HFFc6 (cell line): ENCODE measurements at regions not wholly inside any gene's neighbourhood (a gene's known extent, or its start where the extent isn't known, plus 50 kb on each side); places are given as distances from the start of the nearest gene placed in this dataset.
"Not testable (repeated sequence)": the region's sequence is repeated elsewhere in the genome, so short reads cannot be mapped to it uniquely, and the experiment has no call there.

Source experiments
- DNase-seq: peaks from one replicate; pipeline ENCODE4 v3.0.0-alpha.2; 2018
- H3K27ac Mint-ChIP-seq: 2 replicates; pipeline ENCODE4 v1.8.0; 2020; ENCODE audit warnings: mild to moderate bottlenecking, mixed read lengths
- H3K27me3 Mint-ChIP-seq: 2 replicates; pipeline ENCODE4 v1.8.0; 2021; ENCODE audit warnings: mild to moderate bottlenecking, moderate library complexity, mixed read lengths; ENCODE audit not compliant: insufficient read depth
- H3K36me3 Mint-ChIP-seq: 2 replicates; pipeline ENCODE4 v1.8.0; 2021; ENCODE audit warnings: low read depth, mixed read lengths
- H3K4me1 Mint-ChIP-seq: 2 replicates; pipeline ENCODE4 v1.8.0; 2020; ENCODE audit warnings: low read depth, mixed read lengths
- H3K4me3 Mint-ChIP-seq: 2 replicates; pipeline ENCODE4 v1.8.0; 2020; ENCODE audit warnings: mild to moderate bottlenecking, moderate library complexity, mixed read lengths
- H3K9me3 Mint-ChIP-seq: 2 replicates; pipeline ENCODE4 v1.8.0; 2020; ENCODE audit warnings: mild to moderate bottlenecking, mixed read lengths
- TF ChIP-seq, protein P1 (sequence below): fragments of 200-600 bp; sonication (generic); IDR thresholded peaks from 2 replicates; pipeline ENCODE4 v1.5.0; 2021; ENCODE audit warnings: antibody characterized with exemption, mild to moderate bottlenecking

DNA sequence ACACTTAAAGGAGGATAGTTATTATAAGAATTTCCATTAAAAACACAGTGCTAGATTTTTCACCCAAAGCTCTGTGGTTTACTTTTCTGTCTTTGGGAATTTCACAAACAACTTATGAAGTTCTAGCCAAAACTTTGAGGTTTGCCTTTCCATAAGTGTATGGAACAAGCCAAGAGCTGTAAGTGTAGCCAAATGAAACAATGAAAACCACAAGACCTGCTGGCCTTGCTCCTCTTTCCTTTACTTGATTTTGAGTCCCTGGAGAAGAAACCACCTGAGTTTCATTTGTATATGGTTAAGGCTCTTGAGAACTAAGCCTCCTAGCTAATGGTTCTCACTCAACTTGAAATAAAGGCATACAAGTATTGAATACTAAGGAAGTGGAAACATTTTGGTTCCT lies 365.3 kb upstream of the EPHA3 start:
- Mint-ChIP-seq H3K27me3 (no peaks in the 10 kb centered on the region; the same call in 1 of the 2 replicates), H3K4me1 (no peaks in the 10 kb centered on the region), H3K27ac (no peak overlapping the region), H3K36me3 (no peaks in the 10 kb centered on the region), H3K4me3 (no peak overlapping the region), H3K9me3 (peaks cover 9% of the 10 kb centered on the region)
- TF ChIP-seq, protein P1, sequence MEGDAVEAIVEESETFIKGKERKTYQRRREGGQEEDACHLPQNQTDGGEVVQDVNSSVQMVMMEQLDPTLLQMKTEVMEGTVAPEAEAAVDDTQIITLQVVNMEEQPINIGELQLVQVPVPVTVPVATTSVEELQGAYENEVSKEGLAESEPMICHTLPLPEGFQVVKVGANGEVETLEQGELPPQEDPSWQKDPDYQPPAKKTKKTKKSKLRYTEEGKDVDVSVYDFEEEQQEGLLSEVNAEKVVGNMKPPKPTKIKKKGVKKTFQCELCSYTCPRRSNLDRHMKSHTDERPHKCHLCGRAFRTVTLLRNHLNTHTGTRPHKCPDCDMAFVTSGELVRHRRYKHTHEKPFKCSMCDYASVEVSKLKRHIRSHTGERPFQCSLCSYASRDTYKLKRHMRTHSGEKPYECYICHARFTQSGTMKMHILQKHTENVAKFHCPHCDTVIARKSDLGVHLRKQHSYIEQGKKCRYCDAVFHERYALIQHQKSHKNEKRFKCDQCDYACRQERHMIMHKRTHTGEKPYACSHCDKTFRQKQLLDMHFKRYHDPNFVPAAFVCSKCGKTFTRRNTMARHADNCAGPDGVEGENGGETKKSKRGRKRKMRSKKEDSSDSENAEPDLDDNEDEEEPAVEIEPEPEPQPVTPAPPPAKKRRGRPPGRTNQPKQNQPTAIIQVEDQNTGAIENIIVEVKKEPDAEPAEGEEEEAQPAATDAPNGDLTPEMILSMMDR = no peak
- no peak for DNase-seq

DNA sequence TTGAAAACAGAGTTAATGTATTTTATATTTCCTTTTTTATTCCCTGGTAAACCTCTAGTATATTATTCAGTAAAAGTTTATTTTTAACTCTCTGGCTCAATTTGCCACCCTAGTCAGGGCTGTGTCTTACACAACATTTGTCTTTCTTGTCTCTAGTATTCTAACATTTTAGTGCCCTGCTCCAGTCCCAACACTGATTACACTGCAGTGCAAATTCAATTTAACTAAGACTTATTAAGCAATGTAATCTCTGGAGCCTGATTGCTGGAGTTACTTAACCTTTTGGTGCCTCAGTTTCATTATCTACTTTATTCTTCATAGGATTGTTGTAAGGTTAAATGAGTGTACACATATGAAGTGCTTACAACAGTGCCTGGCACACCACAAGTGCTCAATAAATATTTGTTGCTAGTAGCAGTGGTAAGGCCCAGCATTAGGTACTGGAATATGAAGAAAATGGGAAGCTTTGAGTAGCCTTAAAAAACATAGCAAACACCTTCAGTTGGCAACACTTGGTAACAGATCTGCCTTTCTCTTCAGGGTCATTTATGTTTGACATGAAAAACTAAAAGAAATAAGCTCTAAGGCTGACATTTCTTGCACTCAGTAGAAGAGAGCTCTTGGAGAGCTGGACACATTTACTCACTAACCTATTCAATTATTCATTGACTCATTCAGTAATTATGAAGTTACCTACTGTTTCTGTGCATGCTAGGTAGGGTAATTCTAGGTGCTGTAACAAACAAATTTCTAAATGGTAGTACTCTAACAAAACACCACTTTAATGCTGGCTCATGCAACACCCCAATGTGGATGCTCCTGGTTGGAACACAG lies 364.5 kb upstream of the EPHA3 start:
- Mint-ChIP-seq H3K27me3 (no peaks in the 10 kb centered on the region; the same call in 1 of the 2 replicates), H3K4me3 (no peak overlapping the region), H3K4me1 (no peaks in the 10 kb centered on the region), H3K27ac (no peak overlapping the region), H3K36me3 (no peaks in the 10 kb centered on the region), H3K9me3 (peaks cover 9% of the 10 kb centered on the region)
- DNase-seq = no peak
- TF ChIP-seq, protein P1 = no peak

DNA sequence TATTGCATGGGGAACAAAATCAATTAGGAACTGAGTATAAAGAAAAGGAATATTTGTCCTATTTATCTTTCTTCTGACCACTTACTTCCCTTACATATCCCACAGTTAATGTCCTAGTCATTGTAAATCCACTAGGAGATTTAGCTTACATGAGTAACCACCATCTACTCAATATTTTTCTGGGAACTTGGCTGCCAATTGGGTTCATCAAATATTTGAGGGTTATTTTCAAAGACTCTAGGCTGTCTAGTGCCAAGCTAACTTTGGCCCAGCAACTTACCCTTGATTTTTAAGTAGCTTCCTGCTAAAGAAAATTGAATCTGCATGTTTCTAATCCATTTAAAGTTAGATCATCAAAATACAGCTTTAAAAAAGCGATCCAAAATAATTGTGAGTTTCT lies 362.5 kb upstream of the EPHA3 start:
- H3K27me3 Mint-ChIP-seq = no peaks in the 10 kb centered on the region
- H3K4me3 Mint-ChIP-seq = no peak overlapping the region
- TF ChIP-seq, protein P1 = no peak
- no peaks in the 10 kb centered on the region for H3K36me3 Mint-ChIP-seq
- H3K9me3 Mint-ChIP-seq = peaks cover 16% of the 10 kb centered on the region
- no peak overlapping the region for H3K27ac Mint-ChIP-seq
- DNase-seq = no peak
- no peaks in the 10 kb centered on the region for H3K4me1 Mint-ChIP-seq

DNA sequence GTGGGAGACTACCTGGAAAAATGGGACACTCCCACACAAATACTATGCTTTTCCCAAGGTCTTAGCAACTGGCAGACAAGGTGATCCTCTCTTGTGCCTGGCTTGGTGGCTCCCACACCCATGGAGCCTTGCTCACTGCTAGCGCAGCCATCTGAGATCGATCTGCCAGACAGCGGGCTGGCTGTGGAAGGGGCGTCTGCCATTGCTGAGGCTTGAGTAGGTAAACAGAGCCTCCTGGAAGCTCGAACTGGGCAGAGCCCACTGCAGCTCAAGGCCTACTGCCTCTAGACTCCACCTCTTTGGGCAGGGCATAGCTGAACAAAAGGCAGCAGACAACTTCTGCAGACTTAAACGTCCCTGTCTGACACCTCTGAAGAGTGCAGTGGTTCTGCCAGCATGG lies 360.3 kb upstream of the EPHA3 start:
- H3K9me3 Mint-ChIP-seq = peaks cover 11% of the 10 kb centered on the region
- not testable (repeated sequence) for H3K27ac Mint-ChIP-seq, DNase-seq, H3K36me3 Mint-ChIP-seq, H3K4me1 Mint-ChIP-seq, H3K27me3 Mint-ChIP-seq, H3K4me3 Mint-ChIP-seq

DNA sequence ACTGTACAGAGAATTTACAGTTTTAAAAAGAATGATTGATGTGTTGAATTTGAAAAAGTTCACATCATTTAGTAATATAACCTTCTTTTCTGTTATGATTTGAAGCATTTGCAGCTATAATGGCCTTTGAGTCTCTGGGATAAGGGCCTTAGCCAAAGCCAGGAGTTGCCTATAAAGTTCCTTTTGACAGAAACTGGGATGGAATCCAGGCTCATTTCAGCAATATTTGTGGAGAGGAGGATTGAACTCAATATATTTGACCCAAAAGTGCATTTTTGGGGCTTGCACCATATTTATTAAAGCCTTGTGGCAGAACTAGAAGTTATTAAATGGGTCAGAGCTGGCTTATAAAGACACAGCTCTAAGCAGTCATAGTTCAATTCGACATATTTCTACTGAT lies 348.7 kb upstream of the EPHA3 start:
- no peaks in the 10 kb centered on the region for H3K27me3 Mint-ChIP-seq
- H3K4me3 Mint-ChIP-seq = no peak overlapping the region
- TF ChIP-seq, protein P1 = no peak
- H3K9me3 Mint-ChIP-seq = peaks cover 4% of the 10 kb centered on the region; the same call in 1 of the 2 replicates
- DNase-seq = no peak
- no peaks in the 10 kb centered on the region for H3K36me3 Mint-ChIP-seq
- no peak overlapping the region for H3K27ac Mint-ChIP-seq
- H3K4me1 Mint-ChIP-seq = no peaks in the 10 kb centered on the region

DNA sequence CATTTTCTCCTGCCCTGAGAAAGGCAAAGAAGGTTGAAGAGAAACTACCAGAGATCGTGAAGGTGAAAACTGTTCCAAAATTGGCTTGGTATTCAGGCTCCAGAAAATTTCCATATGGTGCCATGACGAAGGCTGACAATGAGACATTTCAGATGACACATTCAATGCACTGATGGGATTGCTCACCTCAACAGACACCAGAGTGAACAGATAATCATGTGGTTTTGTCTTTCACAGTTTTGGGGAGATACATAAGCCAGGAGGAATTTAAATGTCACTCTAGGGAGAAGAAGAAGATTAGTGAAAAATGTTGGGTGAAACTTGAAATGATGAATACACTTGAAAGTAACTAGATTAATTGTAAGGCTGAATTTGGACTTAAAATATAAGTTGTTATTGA lies 339.7 kb upstream of the EPHA3 start:
- H3K36me3 Mint-ChIP-seq = no peaks in the 10 kb centered on the region
- DNase-seq = no peak
- no peak overlapping the region for H3K4me3 Mint-ChIP-seq
- H3K9me3 Mint-ChIP-seq = peaks cover 31% of the 10 kb centered on the region
- no peaks in the 10 kb centered on the region; the same call in 1 of the 2 replicates for H3K27me3 Mint-ChIP-seq
- H3K4me1 Mint-ChIP-seq = no peaks in the 10 kb centered on the region
- TF ChIP-seq, protein P1 = no peak
- H3K27ac Mint-ChIP-seq = no peak overlapping the region
